Caco-2 (cell line): ENCODE measurements at regions not wholly inside any gene's neighbourhood (a gene's known extent, or its start where the extent isn't known, plus 50 kb on each side); places are given as distances from the start of the nearest gene placed in this dataset.

Experiments
- BruUV-seq: library from RNA; stranded (reverse); fragments of 400-500 nt; replicated peaks from 2 replicates; lab custom pipeline; 2021; lab: Mats Ljungman, UMichigan
- CTCF ChIA-PET: fragments of 300-600 bp; sonication (Branson Sonifier 250); formaldehyde crosslinking; loops from one replicate; lab custom pipeline; 2022; ENCODE audit warnings: antibody characterized with exemption; lab: Charles Lee
- POLR2A ChIA-PET: fragments of 300-600 bp; sonication (Branson Sonifier 250); formaldehyde crosslinking; loops from one replicate; lab custom pipeline; 2022; ENCODE audit warnings: antibody characterized with exemption; lab: Charles Lee
- DNase-seq, 2 experiments: peaks; one replicate each; pipeline versions ENCODE4 v3.0.0 to v3.0.0-alpha.2; 2020 to 2022
- H3K27me3 ChIP-seq: replicated peaks from 2 replicates; pipeline ENCODE4 v1.6.0; 2011; ENCODE audit warnings: low read length; ENCODE audit not compliant: control insufficient read depth, insufficient read depth
- H3K36me3 ChIP-seq: 2 replicates; pipeline ENCODE4 v1.5.1; 2011; ENCODE audit warnings: low read length; ENCODE audit not compliant: control insufficient read depth, insufficient read depth
- H3K4me1 ChIP-seq: fragments of 250-450 bp; sonication (Bioruptor Pico); 2 replicates; pipeline ENCODE4 v1.5.1; 2020; ENCODE audit warnings: mild to moderate bottlenecking
- H3K4me3 ChIP-seq: 2 replicates; pipeline ENCODE4 v1.5.1; 2011; ENCODE audit warnings: low read depth, mild to moderate bottlenecking, control low read depth, low read length
- H3K9me3 ChIP-seq: fragments of 250-450 bp; sonication (Bioruptor Pico); 2 replicates; pipeline ENCODE4 v1.5.1; 2020; ENCODE audit warnings: mild to moderate bottlenecking, moderate library complexity
- H3K27ac Mint-ChIP-seq: one replicate; pipeline ENCODE4 v1.8.0; 2022; ENCODE audit warnings: mixed read lengths; ENCODE audit not compliant: unreplicated experiment
- H3K27me3 Mint-ChIP-seq: one replicate; pipeline ENCODE4 v1.8.0; 2022; ENCODE audit warnings: mixed read lengths; ENCODE audit not compliant: insufficient read depth, unreplicated experiment
- H3K36me3 Mint-ChIP-seq: one replicate; pipeline ENCODE4 v1.8.0; 2022; ENCODE audit warnings: mild to moderate bottlenecking, mixed read lengths; ENCODE audit not compliant: insufficient read depth, unreplicated experiment
- H3K4me1 Mint-ChIP-seq: one replicate; pipeline ENCODE4 v1.8.0; 2022; ENCODE audit warnings: low read depth, mixed read lengths; ENCODE audit not compliant: unreplicated experiment
- H3K4me3 Mint-ChIP-seq: one replicate; pipeline ENCODE4 v1.8.0; 2022; ENCODE audit warnings: mild to moderate bottlenecking, moderate library complexity, mixed read lengths; ENCODE audit not compliant: unreplicated experiment
- H3K9me3 Mint-ChIP-seq: one replicate; pipeline ENCODE4 v1.8.0; 2022; ENCODE audit warnings: mixed read lengths; ENCODE audit not compliant: unreplicated experiment
- CTCF ChIP-seq, 2 experiments: fragments of 200-600 bp in 1 of 2; IDR thresholded peaks; 1 replicate in 1 of 2; 2 replicates in 1 of 2; pipeline versions ENCODE4 v1.5.1 to v1.8.0; 2011 to 2022; ENCODE audit warnings: antibody characterized with exemption in 1 of 2, control low read depth in 1 of 2, inconsistent platforms in 1 of 2, low read depth in 1 of 2, low read length in 1 of 2, mild to moderate bottlenecking in 1 of 2, moderate library complexity in 1 of 2; ENCODE audit not compliant: insufficient read depth in 1 of 2, severe bottlenecking in 1 of 2, unreplicated experiment in 1 of 2
- intact Hi-C: fragments of 100-400 bp; cut with micrococcal nuclease; formaldehyde crosslinking; loops from one replicate; pipeline ENCODE4 v1.10.0; 2022; ENCODE audit not compliant: unreplicated experiment

- TF ChIP-seq CTCF (IDR thresholded peaks at IDR 0.05; ENCODE audit: insufficient read depth in 1 of 2, low read depth in 1 of 2, low read length in 1 of 2, severe bottlenecking in 1 of 2, unreplicated experiment in 1 of 2): no peak
- no peaks in the 10 kb centered on the region for H3K27me3 ChIP-seq
- Mint-ChIP-seq H3K36me3 (no peaks in the 10 kb centered on the region), H3K27ac (no peak overlapping the region), H3K27me3 (no peaks in the 10 kb centered on the region), H3K9me3 (no peaks in the 10 kb centered on the region), H3K4me3 (no peak overlapping the region), H3K4me1 (no peaks in the 10 kb centered on the region)
- H3K4me3 ChIP-seq: no peak overlapping the region
- no peak for DNase-seq
- no peaks in the 10 kb centered on the region for H3K9me3 ChIP-seq
- CTCF ChIA-PET: interaction anchor here (0.5 kb wide), 1 partner anchor 35 kb away, joined by 3 read pairs; no protein-coding TSS in a partner anchor
- BruUV-seq: no TSS peak
- no peaks in the 10 kb centered on the region for H3K4me1 ChIP-seq
- POLR2A ChIA-PET: no interaction called here
- intact Hi-C loops: no loop called here
- no peaks in the 10 kb centered on the region for H3K36me3 ChIP-seq
These were observed 1289.1 kb downstream of the STIM2 start for GRCh38 chr4:28149762-28150161.

- no TSS peak for BruUV-seq
- no peak for TF ChIP-seq CTCF (IDR thresholded peaks at IDR 0.05; ENCODE audit: insufficient read depth in 1 of 2, low read depth in 1 of 2, low read length in 1 of 2, severe bottlenecking in 1 of 2, unreplicated experiment in 1 of 2)
- H3K27me3 Mint-ChIP-seq: no peaks in the 10 kb centered on the region
- H3K36me3 Mint-ChIP-seq: no peaks in the 10 kb centered on the region
- CTCF ChIA-PET: no interaction called here
- Histone ChIP-seq H3K36me3 (no peaks in the 10 kb centered on the region), H3K4me3 (no peak overlapping the region), H3K4me1 (no peaks in the 10 kb centered on the region), H3K27me3 (no peaks in the 10 kb centered on the region), H3K9me3 (no peaks in the 10 kb centered on the region)
- no peak overlapping the region for H3K27ac Mint-ChIP-seq
- H3K4me1 Mint-ChIP-seq: no peaks in the 10 kb centered on the region
- intact Hi-C loops: no loop called here
- no peaks in the 10 kb centered on the region for H3K9me3 Mint-ChIP-seq
- DNase-seq: no peak
- H3K4me3 Mint-ChIP-seq: no peak overlapping the region
- POLR2A ChIA-PET: no interaction called here
These were observed 1290.7 kb downstream of the STIM2 start for GRCh38 chr4:28151314-28151713.

GRCh38 chr4:28167411-28167810, 1306.8 kb downstream of the STIM2 start:
- no TSS peak for BruUV-seq
- H3K4me3 Mint-ChIP-seq: no peak overlapping the region

More at GRCh38 chr4:28167411-28167810, 1306.8 kb downstream of the STIM2 start:
- no peaks in the 10 kb centered on the region for H3K9me3 Mint-ChIP-seq
- POLR2A ChIA-PET: no interaction called here
- H3K4me1 Mint-ChIP-seq: no peaks in the 10 kb centered on the region
- peak in 1 of 2 experiments; percentile 40 for DNase-seq
- CTCF ChIA-PET: no interaction called here
- H3K4me1 ChIP-seq: no peaks in the 10 kb centered on the region
- intact Hi-C loops: no loop called here
- no peaks in the 10 kb centered on the region for H3K9me3 ChIP-seq
- H3K4me3 ChIP-seq: no peak overlapping the region
- H3K27ac Mint-ChIP-seq: no peak overlapping the region
- H3K27me3 ChIP-seq: no peaks in the 10 kb centered on the region
- H3K36me3 Mint-ChIP-seq: no peaks in the 10 kb centered on the region
- no peaks in the 10 kb centered on the region for H3K27me3 Mint-ChIP-seq
- no peak for TF ChIP-seq CTCF (IDR thresholded peaks at IDR 0.05; ENCODE audit: insufficient read depth in 1 of 2, low read depth in 1 of 2, low read length in 1 of 2, severe bottlenecking in 1 of 2, unreplicated experiment in 1 of 2)
- no peaks in the 10 kb centered on the region for H3K36me3 ChIP-seq
